Adrenal gland (tissue), 5 donors: ENCODE measurements at regions not wholly inside any gene's neighbourhood (a gene's known extent, or its start where the extent isn't known, plus 50 kb on each side); places are given as distances from the start of the nearest gene placed in this dataset.

ENCODE experiments used
- CTCF ChIP-seq, 6 experiments: fragments of 450-650 bp in 4 of 6; fragments of 200-600 bp in 2 of 6; sonication (generic) in 1 of 6; IDR thresholded peaks; 1 replicate in 5 of 6; 2 replicates in 1 of 6; pipeline versions ENCODE4 v1.5.1 to v1.8.0; 2016 to 2021; ENCODE audit warnings: antibody characterized with exemption in 6 of 6, mild to moderate bottlenecking in 2 of 6, moderate library complexity in 1 of 6
- POLR2A ChIP-seq, 2 donors: fragments of 450-650 bp; IDR thresholded peaks; one replicate each; pipeline ENCODE4 v1.6.1; 2017; ENCODE audit warnings: antibody characterized with exemption in 2 of 2, mild to moderate bottlenecking in 2 of 2, moderate library complexity in 1 of 2
- donor health status: DM: no; HTN: no; CAD: no.

GRCh38 chr7:54857294-54857693 lies 98.3 kb upstream of the SEC61G start:
- TF ChIP-seq POLR2A (IDR thresholded peaks at IDR 0.05) (no peak), CTCF (IDR thresholded peaks at IDR 0.05) (no peak)
